SKM-1 treated with dmso at 0.1 percent for 144 hours (cell line): ENCODE measurements at regions not wholly inside any gene's neighbourhood (a gene's known extent, or its start where the extent isn't known, plus 50 kb on each side); places are given as distances from the start of the nearest gene placed in this dataset.
A peak's percentile ranks its signal among the peaks of the same experiment; 100 is the strongest.
"Not testable (repeated sequence)": the region's sequence is repeated elsewhere in the genome, so short reads cannot be mapped to it uniquely, and the experiment has no call there.

Source experiments
- DNase-seq: peaks from one replicate; lab custom pipeline; 2025; ENCODE audit not compliant: unreplicated experiment; lab: John Stamatoyannopoulos, UW

- DNase-seq, result no peak
Measured at GRCh38 chr3:109648027-109648426, 310.7 kb upstream of the DPPA4 start.

DNA sequence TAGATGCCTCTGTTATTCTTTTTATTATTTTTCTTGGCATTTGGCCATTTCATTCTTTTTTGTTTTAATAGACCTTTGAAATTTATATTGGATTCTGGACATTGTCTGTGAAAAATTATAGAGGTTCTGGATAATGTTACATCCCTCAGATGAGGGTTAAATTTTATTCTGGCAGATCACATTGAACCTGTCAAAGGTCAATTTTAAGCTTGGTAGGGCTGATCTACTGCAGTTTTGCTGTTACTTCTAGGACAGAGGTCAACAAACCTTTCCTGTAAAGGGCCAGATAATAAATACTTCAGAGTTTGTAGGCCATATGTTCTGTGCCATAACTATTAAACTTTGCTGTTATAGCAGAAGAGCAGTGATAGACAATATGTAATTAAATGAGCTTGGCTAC lies 318.9 kb upstream of the DPPA4 start:
- DNase-seq, result no peak

GRCh38 chr3:109678600-109678999 lies 341.3 kb upstream of the DPPA4 start:
- no peak for DNase-seq

- no peak for DNase-seq
Measured at GRCh38 chr3:109679664-109680063, 342.3 kb upstream of the DPPA4 start.

DNA sequence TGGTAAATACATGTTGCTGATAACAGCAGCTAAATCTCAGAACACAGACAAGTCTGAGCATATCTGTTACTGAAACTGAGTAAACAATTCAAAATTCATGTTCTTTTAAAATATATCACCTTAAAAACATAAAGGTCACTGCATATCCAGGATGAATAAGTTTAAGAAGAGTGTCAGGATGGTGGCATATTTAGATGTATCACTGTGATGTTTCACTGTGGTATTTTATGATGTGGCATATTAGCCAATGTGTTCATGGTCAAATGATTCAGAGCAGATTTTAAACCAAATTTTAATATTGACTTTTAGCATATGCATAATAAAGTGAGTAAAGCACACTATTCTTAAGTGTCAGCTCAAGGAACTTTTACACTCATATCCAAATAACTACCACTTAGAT lies 346.4 kb upstream of the DPPA4 start:
- no peak for DNase-seq

DNA sequence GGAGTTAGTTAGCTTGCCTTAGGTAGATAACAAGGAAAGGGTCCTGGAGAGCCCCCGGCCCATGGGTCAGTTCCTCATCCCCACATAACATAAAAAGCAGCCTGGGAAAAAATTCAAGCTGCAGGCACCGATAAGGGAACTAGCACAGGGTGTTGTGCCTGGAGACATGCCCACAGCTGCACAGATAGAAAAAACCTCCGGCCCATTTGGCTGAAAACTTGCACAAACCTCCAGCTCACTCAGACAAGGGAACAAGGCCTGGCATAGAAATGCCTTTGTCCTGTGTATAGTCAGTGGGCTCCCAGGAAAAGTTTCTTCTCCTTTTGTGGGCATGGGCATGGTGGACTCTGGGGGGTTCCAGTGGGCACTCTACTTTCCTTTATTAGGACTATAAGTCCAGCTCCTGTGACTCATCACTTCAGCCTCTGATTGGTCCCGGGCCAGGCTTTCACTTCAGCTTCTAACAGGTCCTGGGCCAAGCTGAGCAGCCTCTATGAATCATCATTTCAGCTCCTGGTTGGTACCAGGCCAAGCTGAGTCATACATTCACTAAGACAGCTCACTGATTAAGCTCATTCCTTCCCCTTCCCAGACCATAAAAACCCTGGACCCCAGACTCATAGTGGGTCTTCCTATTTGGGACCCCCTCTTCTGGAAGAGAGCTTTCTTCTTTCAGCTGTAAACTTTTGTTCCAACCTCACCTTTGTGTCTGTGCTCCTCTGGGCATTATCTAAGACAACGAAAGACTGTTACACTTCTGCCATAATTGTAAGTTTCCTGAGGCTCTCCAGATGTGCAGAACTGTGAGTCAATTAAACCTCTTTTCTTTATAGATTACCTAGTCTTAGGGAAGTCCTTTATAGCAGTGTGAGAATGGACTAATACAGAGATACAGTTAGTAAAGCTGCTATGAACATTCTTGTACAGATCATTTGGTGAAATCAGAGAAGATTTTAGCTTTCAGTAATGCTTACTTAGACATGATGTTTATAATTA lies 348.0 kb upstream of the DPPA4 start:
- DNase-seq, result no peak

DNA sequence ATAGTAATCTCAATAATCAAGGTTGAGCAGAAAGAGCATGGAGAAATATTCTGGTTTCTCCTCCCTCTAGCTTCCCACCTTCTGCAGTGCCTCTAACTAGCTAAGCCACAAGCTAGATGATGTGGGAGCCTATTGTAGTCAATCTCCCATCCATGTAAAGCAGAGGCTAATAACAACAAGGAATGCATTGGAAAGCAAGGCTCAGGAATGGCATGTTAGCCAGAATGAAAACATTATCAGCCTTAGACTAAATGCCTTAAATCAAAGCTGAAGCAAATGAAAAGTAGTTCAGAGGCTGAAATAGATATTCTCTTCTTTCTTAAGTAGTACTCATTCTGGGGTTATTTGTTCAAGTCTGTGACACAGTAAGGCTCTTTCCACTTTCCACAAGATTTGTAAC lies 350.3 kb upstream of the DPPA4 start:
- DNase-seq, result no peak

- no peak for DNase-seq
Measured at GRCh38 chr3:109696932-109697331, 359.6 kb upstream of the DPPA4 start.

DNA sequence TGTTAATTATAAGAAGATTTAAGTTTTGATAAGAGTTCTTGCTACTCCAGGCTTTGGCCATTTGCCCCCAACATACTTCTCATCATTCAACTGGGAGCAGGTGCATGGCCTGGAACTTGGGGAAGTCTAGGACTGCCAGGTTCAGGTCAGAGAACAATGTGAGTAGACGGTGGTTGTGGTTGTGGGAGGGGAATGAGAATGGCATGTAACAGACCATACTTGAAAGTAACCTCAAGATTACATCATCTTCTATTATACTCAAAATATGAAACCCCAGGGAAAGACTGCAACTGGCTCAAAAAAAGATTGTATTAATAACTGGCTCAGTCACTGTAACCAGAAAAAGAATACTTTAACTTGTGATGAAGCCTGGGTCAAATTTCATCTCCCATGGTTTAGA lies 364.9 kb upstream of the DPPA4 start:
- DNase-seq, result no peak

- no peak for DNase-seq
Measured at GRCh38 chr3:109702976-109703375, 365.6 kb upstream of the DPPA4 start.

DNA sequence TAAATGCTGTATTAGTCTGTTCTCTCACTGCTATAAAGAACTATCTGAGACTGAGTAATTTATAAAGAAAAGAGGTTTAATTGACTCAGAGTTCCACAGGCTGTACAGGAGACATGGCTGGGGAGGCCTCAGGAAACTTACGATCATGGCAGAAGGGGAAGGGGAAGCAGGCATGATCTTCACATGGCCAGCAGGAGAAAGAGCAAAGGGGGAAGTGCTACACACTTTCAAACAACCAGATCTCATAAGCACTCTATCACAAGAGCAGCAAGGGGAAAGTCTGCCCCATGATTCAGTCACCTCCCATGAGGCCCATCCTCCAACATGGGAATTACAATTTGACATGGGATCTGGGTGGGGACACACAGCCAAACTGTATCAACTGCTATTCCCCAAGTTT lies 367.8 kb upstream of the DPPA4 start:
- not testable (repeated sequence) for DNase-seq

DNA sequence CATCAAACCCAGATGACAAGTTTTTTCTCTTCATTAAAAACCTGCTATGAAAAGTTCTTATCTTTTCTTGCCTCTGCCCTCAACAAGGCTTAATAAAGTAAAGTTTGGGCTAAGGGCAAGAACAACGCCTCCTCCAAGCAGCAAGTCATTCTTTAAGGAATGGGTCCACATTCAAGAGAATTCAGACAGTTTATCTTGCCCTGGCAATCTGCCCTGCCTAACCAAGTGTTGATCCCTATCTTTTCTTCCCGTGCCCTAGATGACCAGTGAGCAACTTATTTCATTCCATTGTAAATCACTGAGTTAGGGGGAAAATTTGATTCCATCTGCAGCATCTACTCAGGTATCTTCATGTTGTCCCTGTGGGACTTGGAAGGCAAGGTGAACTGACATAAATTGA lies 370.3 kb upstream of the DPPA4 start:
- DNase-seq, result no peak

- no peak for DNase-seq
Measured at GRCh38 chr3:109713288-109713687, 375.9 kb upstream of the DPPA4 start.

- no peak for DNase-seq
Measured at GRCh38 chr3:109715707-109716106, 378.4 kb upstream of the DPPA4 start.

- DNase-seq, result no peak
Measured at GRCh38 chr3:109718850-109719249, 381.5 kb upstream of the DPPA4 start.

DNA sequence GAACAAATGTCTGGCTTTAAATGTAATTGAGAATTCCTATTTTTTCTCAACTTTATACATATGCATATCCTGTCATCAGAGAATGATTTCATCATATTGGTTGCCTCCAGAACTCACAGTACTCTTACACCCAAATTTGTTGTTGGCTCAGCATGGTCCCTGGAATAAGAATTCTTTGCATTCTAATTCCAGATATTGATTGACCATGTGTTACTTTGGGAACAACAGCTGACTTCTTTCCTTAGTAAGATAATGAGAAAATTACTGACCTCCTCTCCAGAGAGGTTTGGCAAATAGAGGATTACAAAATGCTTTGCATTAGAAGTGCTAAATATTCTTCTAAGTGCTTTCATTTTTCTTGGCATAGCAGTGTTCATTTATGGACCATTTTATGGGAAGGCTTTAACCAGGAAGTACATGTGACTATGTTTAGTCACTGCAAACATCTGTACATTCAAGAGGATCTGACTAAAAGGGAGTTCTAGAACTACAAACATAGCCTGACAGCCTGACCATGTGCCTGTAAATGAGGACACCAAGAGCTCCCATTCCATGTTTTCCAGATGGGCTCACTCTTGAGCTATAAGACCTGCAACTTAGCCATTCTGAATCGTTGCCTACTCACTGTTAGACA lies 391.6 kb upstream of the DPPA4 start:
- no peak for DNase-seq

DNA sequence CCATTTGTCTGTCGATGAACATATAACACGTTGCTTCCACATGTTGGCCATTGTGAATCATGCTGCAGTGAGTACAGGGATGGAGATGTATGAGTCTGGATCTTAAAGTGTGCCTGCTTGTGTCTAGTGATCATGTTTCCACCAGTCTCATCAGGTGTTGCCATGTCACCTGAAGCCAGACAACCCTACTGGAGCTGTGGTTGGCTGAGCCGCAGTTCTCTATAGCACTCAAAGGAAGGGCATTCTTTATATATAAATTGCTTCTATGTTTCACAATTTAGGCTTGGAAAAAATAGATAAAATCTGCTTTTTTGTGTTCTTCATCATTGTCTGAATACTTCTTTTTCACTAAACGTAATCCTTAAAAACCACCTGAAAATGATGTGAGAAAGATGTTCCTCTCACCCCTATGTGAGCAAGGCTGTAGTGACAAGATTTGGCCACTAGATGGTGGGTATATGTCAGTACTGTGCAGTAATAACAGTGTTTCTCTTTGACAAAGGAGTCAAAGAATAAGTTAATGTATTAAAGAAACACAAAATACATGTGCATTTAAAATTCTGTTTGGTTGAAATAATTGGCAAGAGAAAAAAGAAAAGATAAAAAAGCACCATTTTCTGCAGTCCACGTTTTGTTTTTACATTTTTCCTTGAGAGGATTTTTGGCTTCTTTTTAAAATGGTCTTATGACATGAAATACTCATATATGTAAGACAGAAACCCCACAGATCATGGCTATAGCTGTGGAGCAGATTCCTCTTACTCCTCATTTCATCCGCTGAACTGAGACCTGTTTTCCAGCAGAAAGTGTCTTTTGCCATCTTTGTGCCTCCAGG lies 394.5 kb upstream of the DPPA4 start:
- DNase-seq, result peak; percentile 11

DNA sequence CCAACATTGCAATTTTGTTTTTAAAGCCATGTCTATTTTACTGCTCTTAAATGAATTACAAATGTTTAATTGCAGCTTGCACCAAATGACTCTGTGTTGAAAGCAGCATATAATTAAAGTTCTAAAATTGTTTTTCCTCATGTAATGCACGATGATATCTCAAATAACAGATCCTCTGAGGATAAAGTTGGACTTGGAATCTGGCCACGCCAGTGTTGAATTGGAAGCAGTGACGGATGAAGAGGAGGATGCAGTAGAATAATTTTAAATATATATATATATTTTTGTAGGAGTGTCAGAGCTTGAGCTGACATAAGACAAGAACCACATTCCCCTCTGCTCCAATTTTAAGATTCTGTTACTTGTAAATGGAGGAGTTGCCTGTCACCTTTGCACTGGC lies 406.6 kb upstream of the DPPA4 start:
- no peak for DNase-seq

DNA sequence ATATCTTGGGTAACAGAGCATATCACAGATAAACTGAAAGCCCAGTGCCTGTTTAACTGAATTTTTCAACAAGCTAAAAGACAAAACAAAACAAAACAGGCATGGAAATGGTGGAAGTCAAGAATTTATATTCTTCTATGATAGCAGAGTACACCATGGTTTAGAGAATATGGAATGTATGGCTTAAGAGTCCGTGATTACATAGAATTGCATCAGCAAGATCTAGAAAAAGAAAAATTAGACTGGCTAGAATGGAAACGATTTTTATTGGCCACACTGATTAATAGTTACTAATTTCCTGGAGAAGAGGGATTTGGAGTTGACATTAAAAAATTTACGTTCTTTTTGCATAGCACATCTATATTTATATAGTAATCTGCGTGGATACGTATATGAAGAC lies 435.2 kb upstream of the DPPA4 start:
- DNase-seq, result no peak

DNA sequence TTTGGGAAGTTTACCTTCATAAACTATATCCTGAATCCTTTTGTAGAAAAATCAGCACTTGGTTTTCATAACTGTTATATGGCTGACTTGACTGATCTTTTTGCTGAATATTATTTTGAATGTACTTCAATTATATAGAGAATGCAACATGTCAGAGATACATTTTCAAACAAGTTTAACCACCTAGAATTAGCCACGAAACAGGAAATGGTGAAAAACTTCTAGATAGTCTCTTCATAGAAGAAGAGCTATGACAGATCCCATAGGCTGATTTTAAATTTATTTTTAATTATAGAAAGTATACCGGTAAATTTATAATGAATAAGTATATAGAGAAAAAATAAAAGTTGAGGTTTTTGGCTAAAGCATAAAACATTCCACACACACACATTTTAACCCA lies 436.8 kb upstream of the DPPA4 start:
- no peak for DNase-seq

DNA sequence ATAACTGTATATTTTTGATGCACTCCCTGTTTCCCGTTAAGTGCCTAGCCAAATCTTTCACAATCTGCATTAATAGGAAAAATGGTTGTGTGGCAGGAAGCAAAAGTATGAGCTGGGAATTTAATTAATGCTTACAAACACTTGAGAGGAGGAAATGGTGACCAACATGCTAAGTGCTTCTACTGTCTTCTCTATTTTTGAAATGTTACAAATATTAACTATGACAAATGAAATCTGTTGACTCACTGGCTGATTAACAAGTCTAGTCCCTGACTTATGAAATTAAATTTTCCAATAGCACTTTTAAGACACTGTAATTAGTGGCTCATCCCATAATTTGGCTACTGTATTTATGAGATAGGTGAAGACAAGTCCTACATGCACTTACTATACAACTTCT lies 446.9 kb upstream of the DPPA4 start:
- DNase-seq, result no peak
